ENCODE measurements at regions not wholly inside any gene's neighbourhood (a gene's known extent, or its start where the extent isn't known, plus 50 kb on each side); places are given as distances from the start of the nearest gene placed in this dataset.

DNA sequence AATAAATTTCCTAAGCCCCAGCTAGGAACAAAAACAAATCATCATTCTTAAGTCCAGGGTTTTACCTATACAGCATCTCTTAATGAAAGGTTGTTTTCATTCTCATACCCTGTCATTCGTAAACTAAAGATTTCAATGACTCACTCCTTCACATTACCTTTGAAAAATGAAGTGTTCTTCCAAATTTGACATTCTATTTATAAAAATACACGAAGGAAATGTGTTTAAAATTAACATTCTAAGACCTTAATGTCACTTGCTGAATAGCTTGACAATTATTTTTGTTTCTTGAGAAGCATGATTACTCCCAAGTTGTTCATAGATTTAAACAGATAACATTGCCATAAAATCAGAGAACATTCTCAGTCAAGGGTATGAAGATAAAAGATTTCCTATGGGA is 1188.3 kb upstream of the SORCS1 start:
- TF ChIP-seq, protein P1, sequence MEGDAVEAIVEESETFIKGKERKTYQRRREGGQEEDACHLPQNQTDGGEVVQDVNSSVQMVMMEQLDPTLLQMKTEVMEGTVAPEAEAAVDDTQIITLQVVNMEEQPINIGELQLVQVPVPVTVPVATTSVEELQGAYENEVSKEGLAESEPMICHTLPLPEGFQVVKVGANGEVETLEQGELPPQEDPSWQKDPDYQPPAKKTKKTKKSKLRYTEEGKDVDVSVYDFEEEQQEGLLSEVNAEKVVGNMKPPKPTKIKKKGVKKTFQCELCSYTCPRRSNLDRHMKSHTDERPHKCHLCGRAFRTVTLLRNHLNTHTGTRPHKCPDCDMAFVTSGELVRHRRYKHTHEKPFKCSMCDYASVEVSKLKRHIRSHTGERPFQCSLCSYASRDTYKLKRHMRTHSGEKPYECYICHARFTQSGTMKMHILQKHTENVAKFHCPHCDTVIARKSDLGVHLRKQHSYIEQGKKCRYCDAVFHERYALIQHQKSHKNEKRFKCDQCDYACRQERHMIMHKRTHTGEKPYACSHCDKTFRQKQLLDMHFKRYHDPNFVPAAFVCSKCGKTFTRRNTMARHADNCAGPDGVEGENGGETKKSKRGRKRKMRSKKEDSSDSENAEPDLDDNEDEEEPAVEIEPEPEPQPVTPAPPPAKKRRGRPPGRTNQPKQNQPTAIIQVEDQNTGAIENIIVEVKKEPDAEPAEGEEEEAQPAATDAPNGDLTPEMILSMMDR (IDR thresholded peaks at IDR 0.05; ENCODE audit: extremely low read depth, insufficient read depth, missing control alignments), result no peak
- DNase-seq (ENCODE audit: low spot score), result no peak
- in situ Hi-C loops (cut with MboI; ENCODE audit: low pct_unique_long_range_greater_than_20kb, low sequenced_read_pairs, unreplicated experiment), result no loop called here

DNA sequence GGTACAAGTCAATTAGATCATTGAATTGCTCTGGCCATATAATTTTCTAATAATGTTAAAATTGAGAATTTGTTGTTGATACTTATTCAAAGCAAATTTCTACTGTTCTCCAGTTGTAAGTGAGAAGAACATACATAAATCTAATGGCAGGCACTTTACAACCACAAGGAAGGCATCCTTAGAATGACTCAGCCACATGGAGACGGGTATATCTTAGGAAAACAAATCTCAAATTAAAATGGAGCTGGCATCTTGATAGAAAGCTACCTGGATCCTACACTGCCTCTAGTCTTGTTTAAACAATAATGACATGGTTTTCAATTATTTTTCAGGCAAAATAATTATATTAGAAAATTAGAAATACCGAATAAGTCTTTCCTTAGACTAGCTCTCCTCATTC is 1183.7 kb upstream of the SORCS1 start:
- in situ Hi-C loops (cut with MboI; ENCODE audit: low pct_unique_long_range_greater_than_20kb, low sequenced_read_pairs, unreplicated experiment), result no loop called here
- TF ChIP-seq, protein P1 (IDR thresholded peaks at IDR 0.05; ENCODE audit: extremely low read depth, insufficient read depth, missing control alignments), result no peak
- DNase-seq (ENCODE audit: low spot score), result no peak

DNA sequence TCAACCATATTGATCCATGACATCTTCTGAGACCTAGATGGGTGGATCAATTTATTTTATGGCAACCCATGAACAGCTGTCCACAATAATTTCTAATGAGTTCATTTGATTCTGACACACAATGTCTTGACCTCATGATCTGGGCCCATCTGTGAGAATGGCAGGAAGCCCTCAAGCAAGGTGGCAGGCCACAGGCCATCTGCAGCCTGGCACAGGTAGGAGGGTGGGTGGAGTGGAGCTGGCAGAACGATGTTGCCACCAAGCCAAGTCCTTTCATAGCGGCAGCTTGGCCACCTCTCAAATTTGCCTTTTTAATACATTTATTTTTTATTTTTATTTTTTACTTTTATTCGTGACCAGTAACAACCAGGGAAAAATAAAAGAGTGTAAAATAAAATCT is 1181.6 kb upstream of the SORCS1 start:
- no peak for DNase-seq (ENCODE audit: low spot score)
- in situ Hi-C loops (cut with MboI; ENCODE audit: low pct_unique_long_range_greater_than_20kb, low sequenced_read_pairs, unreplicated experiment), result no loop called here
- TF ChIP-seq, protein P1 (IDR thresholded peaks at IDR 0.05; ENCODE audit: extremely low read depth, insufficient read depth, missing control alignments), result no peak

- no peak for DNase-seq (ENCODE audit: low spot score)
- TF ChIP-seq, protein P1 (IDR thresholded peaks at IDR 0.05; ENCODE audit: extremely low read depth, insufficient read depth, missing control alignments), result no peak
- in situ Hi-C loops (cut with MboI; ENCODE audit: low pct_unique_long_range_greater_than_20kb, low sequenced_read_pairs, unreplicated experiment), result no loop called here
These were observed 1173.6 kb upstream of the SORCS1 start for GRCh38 chr10:108338146-108338545.

DNA sequence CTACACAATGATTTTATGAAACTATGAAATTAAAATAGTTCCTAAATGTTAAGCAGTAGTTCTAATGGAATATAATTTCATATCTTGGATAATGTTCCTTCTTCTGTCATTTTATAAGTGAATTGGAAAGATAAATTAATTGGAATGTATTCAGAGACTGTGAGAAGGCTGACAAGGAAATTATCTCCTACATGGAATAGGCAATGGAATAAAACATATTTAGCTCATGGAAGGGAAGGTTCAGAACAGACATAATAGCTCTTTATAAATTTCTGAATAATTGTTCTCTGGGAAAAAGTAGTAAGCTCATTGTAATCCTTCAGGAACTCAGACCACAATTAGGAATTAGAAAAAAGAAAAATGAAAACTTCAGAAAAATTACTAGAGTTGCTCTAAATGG is 1172.3 kb upstream of the SORCS1 start:
- TF ChIP-seq, protein P1 (IDR thresholded peaks at IDR 0.05; ENCODE audit: extremely low read depth, insufficient read depth, missing control alignments), result no peak
- in situ Hi-C loops (cut with MboI; ENCODE audit: low pct_unique_long_range_greater_than_20kb, low sequenced_read_pairs, unreplicated experiment), result no loop called here
- no peak for DNase-seq (ENCODE audit: low spot score)

GRCh38 chr10:108327706-108328105 is 1163.2 kb upstream of the SORCS1 start:
- in situ Hi-C loops (cut with MboI; ENCODE audit: low pct_unique_long_range_greater_than_20kb, low sequenced_read_pairs, unreplicated experiment), result no loop called here
- no peak for DNase-seq (ENCODE audit: low spot score)
- TF ChIP-seq, protein P1 (IDR thresholded peaks at IDR 0.05; ENCODE audit: extremely low read depth, insufficient read depth, missing control alignments), result no peak

- TF ChIP-seq, protein P1 (IDR thresholded peaks at IDR 0.05; ENCODE audit: extremely low read depth, insufficient read depth, missing control alignments), result no peak
- in situ Hi-C loops (cut with MboI; ENCODE audit: low pct_unique_long_range_greater_than_20kb, low sequenced_read_pairs, unreplicated experiment), result no loop called here
- DNase-seq (ENCODE audit: low spot score), result no peak
These were observed 1158.8 kb upstream of the SORCS1 start for GRCh38 chr10:108323274-108323798.
